ENCODE measurements at regions not wholly inside any gene's neighbourhood (a gene's known extent, or its start where the extent isn't known, plus 50 kb on each side); places are given as distances from the start of the nearest gene placed in this dataset.
"Not testable (repeated sequence)": the region's sequence is repeated elsewhere in the genome, so short reads cannot be mapped to it uniquely, and the experiment has no call there.

GRCh38 chr5:51159164-51159563, 224.1 kb upstream of the ISL1 start:
- Histone ChIP-seq H3K4me3 (ENCODE audit: low read length) (no peak overlapping the region), H3K9ac (ENCODE audit: low read length) (no peak overlapping the region), H3K9me3 (ENCODE audit: control insufficient read depth, low read length) (no peaks in the 10 kb centered on the region), H3K27me3 (ENCODE audit: control insufficient read depth, insufficient read depth, low read length) (no peaks in the 10 kb centered on the region), H3K36me3 (ENCODE audit: control insufficient read depth, insufficient read depth, low read length) (no peaks in the 10 kb centered on the region), H3K4me1 (ENCODE audit: control insufficient read depth, insufficient read depth, low read length) (no peaks in the 10 kb centered on the region)

- Histone ChIP-seq H3K27me3 (ENCODE audit: control insufficient read depth, insufficient read depth, low read length) (no peaks in the 10 kb centered on the region), H3K9ac (ENCODE audit: low read length) (no peak overlapping the region), H3K4me3 (ENCODE audit: low read length) (no peak overlapping the region), H3K36me3 (ENCODE audit: control insufficient read depth, insufficient read depth, low read length) (no peaks in the 10 kb centered on the region), H3K4me1 (ENCODE audit: control insufficient read depth, insufficient read depth, low read length) (no peaks in the 10 kb centered on the region), H3K9me3 (ENCODE audit: control insufficient read depth, low read length) (no peaks in the 10 kb centered on the region)
Observed at GRCh38 chr5:51159606-51160005, 223.6 kb upstream of the ISL1 start.

DNA sequence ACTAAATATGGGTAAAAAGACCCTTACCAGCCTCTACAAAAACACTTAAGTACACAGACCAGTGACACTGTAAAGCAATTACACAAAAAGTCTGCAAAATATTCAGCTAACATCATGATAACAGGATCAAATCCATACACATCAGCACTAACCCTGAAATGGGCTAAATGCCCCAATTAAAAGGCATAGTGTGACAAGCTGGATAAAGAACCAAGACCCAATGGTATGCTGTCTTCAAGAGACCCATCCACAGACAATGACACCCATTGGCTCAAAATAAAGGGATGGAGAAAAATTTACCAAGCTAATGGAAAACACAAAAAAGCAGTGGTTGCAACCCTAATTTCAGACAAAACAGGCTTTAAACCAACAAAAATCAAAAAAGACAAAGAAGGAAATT, 221.0 kb upstream of the ISL1 start:
- H3K4me1 ChIP-seq (ENCODE audit: control insufficient read depth, insufficient read depth, low read length) = no peaks in the 10 kb centered on the region
- H3K36me3 ChIP-seq (ENCODE audit: control insufficient read depth, insufficient read depth, low read length) = no peaks in the 10 kb centered on the region
- no peaks in the 10 kb centered on the region for H3K9me3 ChIP-seq (ENCODE audit: control insufficient read depth, low read length)
- no peak overlapping the region for H3K4me3 ChIP-seq (ENCODE audit: low read length)
- no peaks in the 10 kb centered on the region for H3K27me3 ChIP-seq (ENCODE audit: control insufficient read depth, insufficient read depth, low read length)
- H3K9ac ChIP-seq (ENCODE audit: low read length) = no peak overlapping the region

- not testable (repeated sequence) for H3K9me3 ChIP-seq (ENCODE audit: control insufficient read depth, low read length); H3K36me3 ChIP-seq (ENCODE audit: control insufficient read depth, insufficient read depth, low read length); H3K9ac ChIP-seq (ENCODE audit: low read length); H3K4me3 ChIP-seq (ENCODE audit: low read length); H3K4me1 ChIP-seq (ENCODE audit: control insufficient read depth, insufficient read depth, low read length); H3K27me3 ChIP-seq (ENCODE audit: control insufficient read depth, insufficient read depth, low read length)
Observed at GRCh38 chr5:51165621-51166020, 217.6 kb upstream of the ISL1 start.

DNA sequence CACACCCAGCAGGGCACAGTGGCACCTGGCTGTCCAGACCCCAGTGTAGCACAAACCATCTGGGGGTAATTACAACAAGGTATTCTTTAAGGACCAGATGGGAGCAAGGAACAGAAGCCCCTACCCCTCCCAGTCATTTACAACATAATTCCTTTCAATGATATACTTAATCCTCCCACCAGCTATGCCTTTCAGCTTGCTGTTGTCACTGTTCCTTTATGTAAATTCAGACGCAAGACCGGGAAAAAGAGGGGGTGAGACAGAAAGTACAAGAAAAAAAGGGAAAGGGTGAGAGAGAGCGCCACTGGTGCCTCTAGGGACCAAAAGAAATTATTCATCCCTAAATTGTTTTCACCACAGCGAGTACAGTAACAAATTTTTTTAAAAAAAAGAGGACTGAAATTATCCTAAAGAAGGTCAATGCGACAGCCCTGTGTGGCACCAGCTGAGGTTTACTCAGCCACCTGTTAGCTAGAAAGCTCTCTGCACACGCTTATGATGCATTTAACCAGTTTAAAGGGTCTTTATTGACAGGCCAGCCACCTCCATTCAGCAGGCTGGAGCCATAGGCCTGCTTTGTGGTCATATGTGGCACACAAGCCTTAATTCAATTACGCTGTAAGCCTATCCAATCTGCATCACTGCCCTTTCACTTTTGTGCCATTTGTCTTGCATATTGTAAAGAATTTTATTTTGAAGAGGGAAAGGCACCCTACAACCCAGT, 210.2 kb upstream of the ISL1 start:
- Histone ChIP-seq H3K9me3 (ENCODE audit: control insufficient read depth, low read length) (no peaks in the 10 kb centered on the region), H3K36me3 (ENCODE audit: control insufficient read depth, insufficient read depth, low read length) (no peaks in the 10 kb centered on the region), H3K4me1 (ENCODE audit: control insufficient read depth, insufficient read depth, low read length) (no peaks in the 10 kb centered on the region), H3K27me3 (ENCODE audit: control insufficient read depth, insufficient read depth, low read length) (no peaks in the 10 kb centered on the region), H3K4me3 (ENCODE audit: low read length) (no peak overlapping the region), H3K9ac (ENCODE audit: low read length) (no peak overlapping the region)

DNA sequence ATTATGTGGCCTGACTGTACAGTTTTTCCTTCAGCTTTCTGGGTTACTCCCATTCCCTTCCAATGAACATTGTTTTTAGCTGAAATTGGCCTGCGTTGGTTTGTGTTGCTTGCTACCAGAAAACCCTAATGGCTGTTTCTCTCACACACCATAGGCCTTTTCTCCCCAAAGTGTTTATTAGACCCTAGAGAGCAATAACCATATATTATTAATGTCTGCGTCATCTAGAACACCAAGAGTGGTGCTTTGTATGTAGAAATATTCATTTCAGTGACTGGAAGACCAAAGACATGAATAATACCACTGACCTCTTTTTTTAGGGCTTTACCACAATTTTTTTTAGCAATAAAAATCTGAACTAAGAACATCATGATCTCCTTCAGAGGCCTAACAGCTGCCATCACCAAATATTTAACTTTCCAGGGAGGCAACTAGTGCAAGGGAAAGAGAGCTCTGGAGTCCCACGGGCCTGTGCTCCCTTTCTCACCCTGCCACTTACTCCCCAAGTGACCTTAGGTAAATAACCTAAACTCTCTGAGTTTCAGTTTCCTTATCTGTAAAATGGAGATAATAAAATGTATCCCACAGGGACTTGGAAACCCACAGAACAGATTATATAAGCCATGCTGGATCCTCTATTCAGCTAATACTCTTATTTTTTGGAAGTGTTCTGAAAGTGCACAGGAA, 201.9 kb upstream of the ISL1 start:
- H3K4me1 ChIP-seq (ENCODE audit: control insufficient read depth, insufficient read depth, low read length) = no peaks in the 10 kb centered on the region
- H3K4me3 ChIP-seq (ENCODE audit: low read length) = no peak overlapping the region
- no peaks in the 10 kb centered on the region for H3K27me3 ChIP-seq (ENCODE audit: control insufficient read depth, insufficient read depth, low read length)
- H3K9me3 ChIP-seq (ENCODE audit: control insufficient read depth, low read length) = no peaks in the 10 kb centered on the region
- H3K36me3 ChIP-seq (ENCODE audit: control insufficient read depth, insufficient read depth, low read length) = no peaks in the 10 kb centered on the region
- no peak overlapping the region for H3K9ac ChIP-seq (ENCODE audit: low read length)

- no peaks in the 10 kb centered on the region for H3K9me3 ChIP-seq (ENCODE audit: control insufficient read depth, low read length)
- no peak overlapping the region for H3K4me3 ChIP-seq (ENCODE audit: low read length)
- no peak overlapping the region for H3K9ac ChIP-seq (ENCODE audit: low read length)
- no peaks in the 10 kb centered on the region for H3K27me3 ChIP-seq (ENCODE audit: control insufficient read depth, insufficient read depth, low read length)
- no peaks in the 10 kb centered on the region for H3K4me1 ChIP-seq (ENCODE audit: control insufficient read depth, insufficient read depth, low read length)
- H3K36me3 ChIP-seq (ENCODE audit: control insufficient read depth, insufficient read depth, low read length) = no peaks in the 10 kb centered on the region
Observed at GRCh38 chr5:51185850-51186329, 197.4 kb upstream of the ISL1 start.

DNA sequence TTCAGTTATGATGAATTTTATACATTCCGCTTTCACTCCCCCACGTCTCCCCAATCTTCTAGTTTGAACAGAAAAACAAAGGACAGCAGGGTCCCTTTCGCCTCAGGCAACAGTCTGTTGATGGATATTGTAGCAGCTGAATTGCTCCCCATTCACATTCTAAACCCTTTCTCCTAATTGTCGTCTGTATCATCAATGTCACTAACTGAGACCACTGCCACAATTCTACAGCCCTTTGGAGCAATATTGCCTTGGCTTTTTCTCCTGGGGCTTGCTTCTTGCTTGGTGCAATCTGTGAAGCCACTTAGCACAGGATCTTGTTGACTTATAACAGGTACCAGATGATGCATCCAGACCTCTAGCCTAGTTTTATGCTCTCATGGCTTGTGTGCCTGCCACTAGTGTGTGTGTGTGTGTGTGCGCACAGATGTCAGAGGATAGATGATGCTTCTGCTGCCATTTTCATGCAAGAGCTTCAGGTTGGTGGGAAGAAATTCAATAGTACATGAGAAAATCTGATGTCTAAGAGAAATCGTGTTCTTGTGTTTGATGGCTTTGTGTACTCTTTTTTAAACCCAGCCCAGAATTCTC, 195.2 kb upstream of the ISL1 start:
- Histone ChIP-seq H3K9ac (ENCODE audit: low read length) (no peak overlapping the region), H3K27me3 (ENCODE audit: control insufficient read depth, insufficient read depth, low read length) (no peaks in the 10 kb centered on the region), H3K4me3 (ENCODE audit: low read length) (no peak overlapping the region), H3K9me3 (ENCODE audit: control insufficient read depth, low read length) (no peaks in the 10 kb centered on the region), H3K4me1 (ENCODE audit: control insufficient read depth, insufficient read depth, low read length) (no peaks in the 10 kb centered on the region), H3K36me3 (ENCODE audit: control insufficient read depth, insufficient read depth, low read length) (no peaks in the 10 kb centered on the region)

DNA sequence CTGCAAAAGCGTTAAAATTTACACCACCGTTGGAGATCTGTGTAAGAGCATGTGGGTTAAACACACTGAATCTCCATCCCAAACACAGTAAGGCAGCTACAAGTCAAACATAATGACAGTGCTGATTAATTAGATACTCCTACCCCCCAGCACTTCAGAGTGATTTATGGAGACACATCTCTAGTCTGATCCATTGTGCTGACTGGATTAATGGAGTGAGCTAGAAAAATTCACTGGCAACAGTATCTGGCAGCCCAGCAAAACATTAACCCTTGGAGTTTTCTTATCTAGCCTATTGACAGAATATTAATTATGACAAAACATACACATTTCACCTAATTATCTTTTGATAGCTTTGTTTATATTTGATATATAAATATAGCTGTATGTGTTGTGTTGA, 188.6 kb upstream of the ISL1 start:
- H3K9ac ChIP-seq (ENCODE audit: low read length) = no peak overlapping the region
- no peaks in the 10 kb centered on the region for H3K4me1 ChIP-seq (ENCODE audit: control insufficient read depth, insufficient read depth, low read length)
- no peaks in the 10 kb centered on the region for H3K36me3 ChIP-seq (ENCODE audit: control insufficient read depth, insufficient read depth, low read length)
- H3K4me3 ChIP-seq (ENCODE audit: low read length) = no peak overlapping the region
- H3K9me3 ChIP-seq (ENCODE audit: control insufficient read depth, low read length) = no peaks in the 10 kb centered on the region
- no peaks in the 10 kb centered on the region for H3K27me3 ChIP-seq (ENCODE audit: control insufficient read depth, insufficient read depth, low read length)

DNA sequence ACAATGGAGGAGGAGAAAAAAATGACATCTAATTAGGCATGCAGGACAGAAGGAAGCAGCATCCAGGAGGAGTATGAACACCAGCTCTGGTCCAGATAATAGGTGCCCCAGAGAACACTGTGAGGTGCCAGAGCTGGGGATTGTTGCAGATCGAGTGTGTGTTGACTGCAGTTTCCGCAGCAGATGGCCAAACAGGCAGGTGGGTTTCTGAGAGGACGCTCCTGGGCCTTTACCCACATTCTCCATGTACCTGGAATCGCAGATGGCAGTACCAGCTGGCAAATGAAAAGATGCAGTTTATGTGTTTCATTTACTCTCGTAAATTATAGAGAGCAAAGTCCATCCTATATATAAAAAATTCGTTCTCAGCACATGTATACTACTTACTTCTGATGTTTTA, 182.2 kb upstream of the ISL1 start:
- no peaks in the 10 kb centered on the region for H3K36me3 ChIP-seq (ENCODE audit: control insufficient read depth, insufficient read depth, low read length)

DNA sequence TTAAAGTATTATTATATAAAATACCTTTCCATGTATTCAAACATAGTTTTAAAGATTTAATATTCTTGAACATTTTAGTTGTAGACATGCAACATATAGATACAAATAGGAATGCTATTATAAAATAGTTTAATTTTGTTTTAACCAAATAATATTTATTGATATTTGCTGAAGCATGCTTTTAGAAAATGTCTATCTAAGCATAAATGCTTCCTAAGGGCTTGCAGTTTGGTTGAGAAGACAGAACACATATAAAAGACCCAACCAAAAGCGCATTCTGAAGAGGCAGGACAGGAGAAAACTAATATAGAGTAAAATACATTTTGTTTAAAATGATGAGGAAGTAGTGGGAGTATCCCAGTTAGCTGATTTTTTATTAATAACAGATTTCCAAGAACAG, 181.5 kb upstream of the ISL1 start:
- no peaks in the 10 kb centered on the region for H3K36me3 ChIP-seq (ENCODE audit: control insufficient read depth, insufficient read depth, low read length)
- no peak overlapping the region for H3K9ac ChIP-seq (ENCODE audit: low read length)
- H3K27me3 ChIP-seq (ENCODE audit: control insufficient read depth, insufficient read depth, low read length) = no peaks in the 10 kb centered on the region
- no peak overlapping the region for H3K4me3 ChIP-seq (ENCODE audit: low read length)
- no peaks in the 10 kb centered on the region for H3K4me1 ChIP-seq (ENCODE audit: control insufficient read depth, insufficient read depth, low read length)
- H3K9me3 ChIP-seq (ENCODE audit: control insufficient read depth, low read length) = no peaks in the 10 kb centered on the region

More for the DNA sequence above, 182.2 kb upstream of the ISL1 start:
- Histone ChIP-seq H3K4me1 (ENCODE audit: control insufficient read depth, insufficient read depth, low read length) (no peaks in the 10 kb centered on the region), H3K9me3 (ENCODE audit: control insufficient read depth, low read length) (no peaks in the 10 kb centered on the region), H3K9ac (ENCODE audit: low read length) (no peak overlapping the region), H3K4me3 (ENCODE audit: low read length) (no peak overlapping the region), H3K27me3 (ENCODE audit: control insufficient read depth, insufficient read depth, low read length) (no peaks in the 10 kb centered on the region)

GRCh38 chr5:51202161-51202560, 181.1 kb upstream of the ISL1 start:
- H3K9me3 ChIP-seq (ENCODE audit: control insufficient read depth, low read length) = no peaks in the 10 kb centered on the region
- H3K36me3 ChIP-seq (ENCODE audit: control insufficient read depth, insufficient read depth, low read length) = no peaks in the 10 kb centered on the region
- no peak overlapping the region for H3K9ac ChIP-seq (ENCODE audit: low read length)

More at GRCh38 chr5:51202161-51202560, 181.1 kb upstream of the ISL1 start:
- Histone ChIP-seq H3K4me3 (ENCODE audit: low read length) (no peak overlapping the region), H3K27me3 (ENCODE audit: control insufficient read depth, insufficient read depth, low read length) (no peaks in the 10 kb centered on the region), H3K4me1 (ENCODE audit: control insufficient read depth, insufficient read depth, low read length) (no peaks in the 10 kb centered on the region)
